Fibroblast of lung (primary cell): ENCODE measurements at regions not wholly inside any gene's neighbourhood (a gene's known extent, or its start where the extent isn't known, plus 50 kb on each side); places are given as distances from the start of the nearest gene placed in this dataset.

Experiments used
- EZH2 ChIP-seq: IDR thresholded peaks from 2 replicates; pipeline ENCODE4 v1.5.1; 2012; ENCODE audit warnings: low read length, control low read depth, mild to moderate bottlenecking; ENCODE audit errors: missing control alignments
- TF ChIP-seq, protein P1 (sequence below), 2 donors: IDR thresholded peaks in 1 of 2; conservative IDR thresholded peaks in 1 of 2; 1 replicate in 1 of 2; 2 replicates in 1 of 2; pipeline ENCODE4 v1.5.1; 2011 to 2012; ENCODE audit warnings: low read length in 2 of 2, control low read depth in 1 of 2, inconsistent platforms in 1 of 2, low read depth in 1 of 2, mild to moderate bottlenecking in 1 of 2

DNA sequence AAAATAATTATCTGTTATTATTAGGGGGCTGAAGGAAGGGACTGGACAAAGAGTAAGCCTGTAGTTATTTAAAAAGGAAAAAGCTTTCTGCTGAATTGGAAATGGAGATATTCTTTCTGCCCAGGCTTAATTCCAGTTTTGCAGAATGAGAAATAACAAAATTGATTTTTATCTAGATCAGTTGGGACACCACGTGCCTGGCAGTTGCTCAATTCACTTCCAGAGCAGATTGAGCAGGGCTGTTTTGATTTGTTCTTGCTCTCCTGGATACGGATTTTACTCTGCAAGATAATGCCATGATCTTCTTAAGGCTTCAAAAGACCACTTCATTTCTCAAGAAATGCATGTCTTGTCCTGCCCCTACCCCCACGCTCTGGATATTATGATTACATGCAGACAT is 524.3 kb downstream of the TCERG1L start:
- TF ChIP-seq, protein P1, sequence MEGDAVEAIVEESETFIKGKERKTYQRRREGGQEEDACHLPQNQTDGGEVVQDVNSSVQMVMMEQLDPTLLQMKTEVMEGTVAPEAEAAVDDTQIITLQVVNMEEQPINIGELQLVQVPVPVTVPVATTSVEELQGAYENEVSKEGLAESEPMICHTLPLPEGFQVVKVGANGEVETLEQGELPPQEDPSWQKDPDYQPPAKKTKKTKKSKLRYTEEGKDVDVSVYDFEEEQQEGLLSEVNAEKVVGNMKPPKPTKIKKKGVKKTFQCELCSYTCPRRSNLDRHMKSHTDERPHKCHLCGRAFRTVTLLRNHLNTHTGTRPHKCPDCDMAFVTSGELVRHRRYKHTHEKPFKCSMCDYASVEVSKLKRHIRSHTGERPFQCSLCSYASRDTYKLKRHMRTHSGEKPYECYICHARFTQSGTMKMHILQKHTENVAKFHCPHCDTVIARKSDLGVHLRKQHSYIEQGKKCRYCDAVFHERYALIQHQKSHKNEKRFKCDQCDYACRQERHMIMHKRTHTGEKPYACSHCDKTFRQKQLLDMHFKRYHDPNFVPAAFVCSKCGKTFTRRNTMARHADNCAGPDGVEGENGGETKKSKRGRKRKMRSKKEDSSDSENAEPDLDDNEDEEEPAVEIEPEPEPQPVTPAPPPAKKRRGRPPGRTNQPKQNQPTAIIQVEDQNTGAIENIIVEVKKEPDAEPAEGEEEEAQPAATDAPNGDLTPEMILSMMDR (conservative IDR thresholded peaks at IDR 0.05 in 1 of 2, IDR thresholded peaks at IDR 0.05 in 1 of 2; ENCODE audit: low read depth in 1 of 2, low read length in 2 of 2) = no peak
- no peak for TF ChIP-seq EZH2
